ENCODE measurements at regions not wholly inside any gene's neighbourhood (a gene's known extent, or its start where the extent isn't known, plus 50 kb on each side); places are given as distances from the start of the nearest gene placed in this dataset.

GRCh38 chr14:39734306-39734705, 302.1 kb upstream of the FBXO33 start:
- Histone ChIP-seq H3K9me2 (ENCODE audit: insufficient read depth) (peaks cover 9% of the 10 kb centered on the region), H3K4me2 (no peak overlapping the region), H3K79me2 (replicated peaks; ENCODE audit: insufficient read depth) (no peaks in the 10 kb centered on the region), H3K4me3 (no peak overlapping the region), H3K27me3 (ENCODE audit: insufficient read depth) (no peaks in the 10 kb centered on the region), H3K36me3 (ENCODE audit: insufficient read depth) (no peaks in the 10 kb centered on the region), H3F3A (replicated peaks; ENCODE audit: low read depth) (no peaks in the 10 kb centered on the region), H3K27ac (ENCODE audit: low read depth) (no peak overlapping the region), H4K20me1 (replicated peaks; ENCODE audit: insufficient read depth) (no peaks in the 10 kb centered on the region; the same call in 1 of the 2 replicates), H2AFZ (no peak overlapping the region), H3K4me1 (ENCODE audit: insufficient read depth) (no peaks in the 10 kb centered on the region)
- H3K4me3 Mint-ChIP-seq = no peak overlapping the region
- no peaks in the 10 kb centered on the region for H3K36me3 Mint-ChIP-seq (ENCODE audit: low read depth)
- peak; percentile 62 for ATAC-seq
- peaks cover 4% of the 10 kb centered on the region; the same call in 2 of the 3 replicates for H3K4me1 Mint-ChIP-seq
- no peaks in the 10 kb centered on the region for H3K27me3 Mint-ChIP-seq (ENCODE audit: insufficient read depth, low read depth, poor library complexity)
- TF ChIP-seq ZNF114 (CRISPR knock-in tag; IDR thresholded peaks at IDR 0.05) (no peak), STAT1 (IDR thresholded peaks at IDR 0.05; ENCODE audit: unreplicated experiment) (no peak), POLR2AphosphoS5 (IDR thresholded peaks at IDR 0.05; ENCODE audit: low read depth) (no peak), JUNB (IDR thresholded peaks at IDR 0.05; ENCODE audit: unreplicated experiment) (no peak), NANOG (IDR thresholded peaks at IDR 0.05; ENCODE audit: borderline replicate concordance) (no peak)
- TF ChIP-seq, protein P1, sequence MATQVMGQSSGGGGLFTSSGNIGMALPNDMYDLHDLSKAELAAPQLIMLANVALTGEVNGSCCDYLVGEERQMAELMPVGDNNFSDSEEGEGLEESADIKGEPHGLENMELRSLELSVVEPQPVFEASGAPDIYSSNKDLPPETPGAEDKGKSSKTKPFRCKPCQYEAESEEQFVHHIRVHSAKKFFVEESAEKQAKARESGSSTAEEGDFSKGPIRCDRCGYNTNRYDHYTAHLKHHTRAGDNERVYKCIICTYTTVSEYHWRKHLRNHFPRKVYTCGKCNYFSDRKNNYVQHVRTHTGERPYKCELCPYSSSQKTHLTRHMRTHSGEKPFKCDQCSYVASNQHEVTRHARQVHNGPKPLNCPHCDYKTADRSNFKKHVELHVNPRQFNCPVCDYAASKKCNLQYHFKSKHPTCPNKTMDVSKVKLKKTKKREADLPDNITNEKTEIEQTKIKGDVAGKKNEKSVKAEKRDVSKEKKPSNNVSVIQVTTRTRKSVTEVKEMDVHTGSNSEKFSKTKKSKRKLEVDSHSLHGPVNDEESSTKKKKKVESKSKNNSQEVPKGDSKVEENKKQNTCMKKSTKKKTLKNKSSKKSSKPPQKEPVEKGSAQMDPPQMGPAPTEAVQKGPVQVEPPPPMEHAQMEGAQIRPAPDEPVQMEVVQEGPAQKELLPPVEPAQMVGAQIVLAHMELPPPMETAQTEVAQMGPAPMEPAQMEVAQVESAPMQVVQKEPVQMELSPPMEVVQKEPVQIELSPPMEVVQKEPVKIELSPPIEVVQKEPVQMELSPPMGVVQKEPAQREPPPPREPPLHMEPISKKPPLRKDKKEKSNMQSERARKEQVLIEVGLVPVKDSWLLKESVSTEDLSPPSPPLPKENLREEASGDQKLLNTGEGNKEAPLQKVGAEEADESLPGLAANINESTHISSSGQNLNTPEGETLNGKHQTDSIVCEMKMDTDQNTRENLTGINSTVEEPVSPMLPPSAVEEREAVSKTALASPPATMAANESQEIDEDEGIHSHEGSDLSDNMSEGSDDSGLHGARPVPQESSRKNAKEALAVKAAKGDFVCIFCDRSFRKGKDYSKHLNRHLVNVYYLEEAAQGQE (IDR thresholded peaks at IDR 0.05; ENCODE audit: unreplicated experiment) = no peak
- no peak overlapping the region for H3K27ac Mint-ChIP-seq
- no peak for DNase-seq (ENCODE audit: low spot score)
- H3K9me3 Mint-ChIP-seq = no peaks in the 10 kb centered on the region; the same call in 2 of the 3 replicates

DNA sequence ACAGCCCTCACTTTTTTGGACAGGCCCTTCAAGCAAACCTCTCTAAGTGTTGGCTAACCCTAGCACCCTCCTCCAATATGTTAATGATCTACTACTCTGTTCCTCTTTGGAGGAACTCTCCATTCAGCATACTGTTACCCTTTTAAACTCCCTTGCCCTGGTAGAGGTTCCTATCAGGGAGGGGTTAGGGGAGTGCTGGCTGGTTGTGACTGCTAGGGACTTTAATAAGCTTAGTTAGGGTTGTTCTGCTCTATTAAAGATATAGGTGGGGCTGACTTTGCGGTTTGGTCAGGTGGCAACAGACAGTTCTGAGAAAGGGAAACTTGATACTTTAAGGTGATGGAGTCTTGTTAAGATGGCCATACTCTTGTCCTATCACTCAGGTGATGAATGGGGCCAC, 301.5 kb upstream of the FBXO33 start:
- Histone ChIP-seq H4K20me1 (replicated peaks; ENCODE audit: insufficient read depth) (no peaks in the 10 kb centered on the region; the same call in 1 of the 2 replicates), H3K4me1 (ENCODE audit: insufficient read depth) (no peaks in the 10 kb centered on the region), H3K27me3 (ENCODE audit: insufficient read depth) (no peaks in the 10 kb centered on the region), H3K36me3 (ENCODE audit: insufficient read depth) (no peaks in the 10 kb centered on the region), H3K9me2 (ENCODE audit: insufficient read depth) (peaks cover 9% of the 10 kb centered on the region), H3K27ac (ENCODE audit: low read depth) (no peak overlapping the region), H2AFZ (no peak overlapping the region), H3K4me2 (no peak overlapping the region), H3K4me3 (no peak overlapping the region), H3F3A (replicated peaks; ENCODE audit: low read depth) (no peaks in the 10 kb centered on the region), H3K79me2 (replicated peaks; ENCODE audit: insufficient read depth) (no peaks in the 10 kb centered on the region)
- no peak for TF ChIP-seq ETS1 (IDR thresholded peaks at IDR 0.05)
- no peak overlapping the region for H3K4me3 Mint-ChIP-seq
- no peak for ATAC-seq
- H3K4me1 Mint-ChIP-seq = peaks cover 4% of the 10 kb centered on the region; the same call in 2 of the 3 replicates
- no peak overlapping the region for H3K27ac Mint-ChIP-seq
- no peaks in the 10 kb centered on the region for H3K27me3 Mint-ChIP-seq (ENCODE audit: insufficient read depth, low read depth, poor library complexity)
- DNase-seq (ENCODE audit: low spot score) = no peak
- no peaks in the 10 kb centered on the region for H3K36me3 Mint-ChIP-seq (ENCODE audit: low read depth)
- H3K9me3 Mint-ChIP-seq = no peaks in the 10 kb centered on the region; the same call in 2 of the 3 replicates

All from GM23338 (cell line).